ENCODE measurements at regions not wholly inside any gene's neighbourhood (a gene's known extent, or its start where the extent isn't known, plus 50 kb on each side); places are given as distances from the start of the nearest gene placed in this dataset.

- no peak for DNase-seq (ENCODE audit: low spot score)
These were observed 1182.4 kb upstream of the ZEB2 start for GRCh38 chr2:145702305-145702704.

GRCh38 chr2:145692971-145693478 is 1173.1 kb upstream of the ZEB2 start:
- DNase-seq (ENCODE audit: low spot score): no peak

- no peak for DNase-seq (ENCODE audit: low spot score)
These were observed 1171.7 kb upstream of the ZEB2 start for GRCh38 chr2:145691659-145692058.

GRCh38 chr2:145690183-145690778 is 1170.4 kb upstream of the ZEB2 start:
- DNase-seq (ENCODE audit: low spot score): no peak

- DNase-seq (ENCODE audit: low spot score): no peak
These were observed 1169.4 kb upstream of the ZEB2 start for GRCh38 chr2:145689277-145689676.

GRCh38 chr2:145688156-145688555 is 1168.2 kb upstream of the ZEB2 start:
- no peak for DNase-seq (ENCODE audit: low spot score)

GRCh38 chr2:145687442-145688134 is 1167.7 kb upstream of the ZEB2 start:
- DNase-seq (ENCODE audit: low spot score): no peak

- DNase-seq (ENCODE audit: low spot score): no peak
These were observed 1165.6 kb upstream of the ZEB2 start for GRCh38 chr2:145685383-145686050.

GRCh38 chr2:145682546-145683157 is 1162.7 kb upstream of the ZEB2 start:
- DNase-seq (ENCODE audit: low spot score): no peak

- DNase-seq (ENCODE audit: low spot score): no peak
These were observed 1160.4 kb upstream of the ZEB2 start for GRCh38 chr2:145680276-145680675.

GRCh38 chr2:145677371-145677770 is 1157.5 kb upstream of the ZEB2 start:
- DNase-seq (ENCODE audit: low spot score): no peak

GRCh38 chr2:145674705-145675104 is 1154.8 kb upstream of the ZEB2 start:
- no peak for DNase-seq (ENCODE audit: low spot score)

GRCh38 chr2:145669301-145669700 is 1149.4 kb upstream of the ZEB2 start:
- DNase-seq (ENCODE audit: low spot score): no peak

GRCh38 chr2:145666552-145666951 is 1146.6 kb upstream of the ZEB2 start:
- DNase-seq (ENCODE audit: low spot score): no peak

GRCh38 chr2:145657265-145657664 is 1137.3 kb upstream of the ZEB2 start:
- DNase-seq (ENCODE audit: low spot score): no peak

- no peak for DNase-seq (ENCODE audit: low spot score)
These were observed 1135.3 kb upstream of the ZEB2 start for GRCh38 chr2:145655165-145655765.

- DNase-seq (ENCODE audit: low spot score): no peak
These were observed 1134.8 kb upstream of the ZEB2 start for GRCh38 chr2:145654746-145655145.

GRCh38 chr2:145654156-145654555 is 1134.2 kb upstream of the ZEB2 start:
- no peak for DNase-seq (ENCODE audit: low spot score)

GRCh38 chr2:145653553-145653952 is 1133.6 kb upstream of the ZEB2 start:
- no peak for DNase-seq (ENCODE audit: low spot score)

GRCh38 chr2:145652571-145653545 is 1132.9 kb upstream of the ZEB2 start:
- no peak for DNase-seq (ENCODE audit: low spot score)

GRCh38 chr2:145652036-145652435 is 1132.1 kb upstream of the ZEB2 start:
- DNase-seq (ENCODE audit: low spot score): no peak

Data from kidney capillary endothelial cell (primary cell).